ENCODE measurements at regions not wholly inside any gene's neighbourhood (a gene's known extent, or its start where the extent isn't known, plus 50 kb on each side); places are given as distances from the start of the nearest gene placed in this dataset.
"Not testable (repeated sequence)": the region's sequence is repeated elsewhere in the genome, so short reads cannot be mapped to it uniquely, and the experiment has no call there.

GRCh38 chr5:92715946-92716520, 865.0 kb downstream of the NR2F1-AS1 start:
- DNase-seq: no peak

- no peak for DNase-seq
Observed at GRCh38 chr5:92713826-92714225, 867.2 kb downstream of the NR2F1-AS1 start.

- DNase-seq: no peak
Observed at GRCh38 chr5:92713335-92713743, 867.7 kb downstream of the NR2F1-AS1 start.

GRCh38 chr5:92711956-92712355, 869.1 kb downstream of the NR2F1-AS1 start:
- no peak for DNase-seq

GRCh38 chr5:92704590-92704989, 876.4 kb downstream of the NR2F1-AS1 start:
- no peak for DNase-seq

- DNase-seq: no peak
Observed at GRCh38 chr5:92703976-92704375, 877.0 kb downstream of the NR2F1-AS1 start.

GRCh38 chr5:92695123-92696003, 885.7 kb downstream of the NR2F1-AS1 start:
- DNase-seq: peak in 1 of 56 donors; percentile 0

- no peak for DNase-seq
Observed at GRCh38 chr5:92694067-92694466, 887.0 kb downstream of the NR2F1-AS1 start.

- DNase-seq: not testable (repeated sequence)
Observed at GRCh38 chr5:92691955-92692354, 889.1 kb downstream of the NR2F1-AS1 start.

- DNase-seq: peak in 9 of 56 donors; percentile 1 to 29 (median 3)
Observed at GRCh38 chr5:92687821-92688722, 892.9 kb downstream of the NR2F1-AS1 start.

- peak in 8 of 56 donors; percentile 0 to 37 (median 3) for DNase-seq
Observed at GRCh38 chr5:92678640-92679039, 902.4 kb downstream of the NR2F1-AS1 start.

GRCh38 chr5:92676215-92677165, 904.5 kb downstream of the NR2F1-AS1 start:
- no peak for DNase-seq

- DNase-seq: no peak
Observed at GRCh38 chr5:92674321-92674720, 906.7 kb downstream of the NR2F1-AS1 start.

GRCh38 chr5:92665506-92665905, 915.5 kb downstream of the NR2F1-AS1 start:
- no peak for DNase-seq

- DNase-seq: no peak
Observed at GRCh38 chr5:92662741-92663140, 918.3 kb downstream of the NR2F1-AS1 start.

- DNase-seq: no peak
Observed at GRCh38 chr5:92659246-92659645, 921.8 kb downstream of the NR2F1-AS1 start.

- not testable (repeated sequence) for DNase-seq
Observed at GRCh38 chr5:92654601-92655000, 926.4 kb downstream of the NR2F1-AS1 start.

- no peak for DNase-seq
Observed at GRCh38 chr5:92653730-92654461, 927.1 kb downstream of the NR2F1-AS1 start.

GRCh38 chr5:92652756-92653155, 928.3 kb downstream of the NR2F1-AS1 start:
- no peak for DNase-seq

Measured in amygdala (tissue), 56 donors.